Nephron (organoid): ENCODE measurements at regions not wholly inside any gene's neighbourhood (a gene's known extent, or its start where the extent isn't known, plus 50 kb on each side); places are given as distances from the start of the nearest gene placed in this dataset.

Source experiments
- H3K27ac Mint-ChIP-seq, 3 experiments: 2 replicates each; pipeline ENCODE4 v1.8.0; 2020; ENCODE audit warnings: mixed read lengths in 3 of 3, mild to moderate bottlenecking in 2 of 3, moderate library complexity in 1 of 3
- H3K27me3 Mint-ChIP-seq: 2 replicates; pipeline ENCODE4 v1.8.0; 2021; ENCODE audit warnings: low read depth, mild to moderate bottlenecking, moderate library complexity, mixed read lengths
- H3K36me3 Mint-ChIP-seq: 2 replicates; pipeline ENCODE4 v1.8.0; 2020; ENCODE audit warnings: low read depth, mixed read lengths
- H3K4me1 Mint-ChIP-seq: 2 replicates; pipeline ENCODE4 v1.8.0; 2020; ENCODE audit warnings: mixed read lengths
- H3K4me3 Mint-ChIP-seq, 3 experiments: 2 replicates each; pipeline ENCODE4 v1.8.0; 2020; ENCODE audit warnings: mild to moderate bottlenecking in 3 of 3, mixed read lengths in 3 of 3, moderate library complexity in 2 of 3
- H3K9me3 Mint-ChIP-seq: 2 replicates; pipeline ENCODE4 v1.8.0; 2020; ENCODE audit warnings: mixed read lengths
- TF ChIP-seq, protein P1 (sequence below), 3 experiments: fragments of 200-600 bp; sonication (generic); IDR thresholded peaks; one replicate each; pipeline ENCODE4 v1.5.0; 2021; ENCODE audit warnings: antibody characterized with exemption in 3 of 3; ENCODE audit not compliant: unreplicated experiment in 3 of 3

DNA sequence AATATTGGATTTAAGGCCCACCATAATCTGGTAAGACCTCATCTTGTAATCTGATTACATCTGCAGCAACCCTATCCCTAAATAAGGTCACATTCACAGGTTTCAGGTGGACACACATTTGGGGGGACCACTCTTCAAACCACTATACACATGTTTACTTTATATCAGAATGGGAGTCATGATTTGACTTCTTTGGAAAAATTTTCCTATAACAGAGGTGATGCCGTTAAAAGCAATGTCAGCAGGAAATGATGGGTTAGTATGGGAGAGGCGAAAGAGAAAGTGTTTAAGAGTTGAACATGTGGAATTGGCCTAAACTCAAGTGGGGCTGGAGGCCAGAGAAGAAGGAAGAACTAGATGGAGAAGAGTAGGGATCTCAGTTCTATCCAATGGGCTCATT is 281.7 kb upstream of the ERCC4 start:
- Mint-ChIP-seq H3K4me3 (no peak overlapping the region), H3K27me3 (no peaks in the 10 kb centered on the region), H3K4me1 (no peaks in the 10 kb centered on the region), H3K36me3 (no peaks in the 10 kb centered on the region), H3K27ac (no peak overlapping the region), H3K9me3 (no peaks in the 10 kb centered on the region)
- TF ChIP-seq, protein P1, sequence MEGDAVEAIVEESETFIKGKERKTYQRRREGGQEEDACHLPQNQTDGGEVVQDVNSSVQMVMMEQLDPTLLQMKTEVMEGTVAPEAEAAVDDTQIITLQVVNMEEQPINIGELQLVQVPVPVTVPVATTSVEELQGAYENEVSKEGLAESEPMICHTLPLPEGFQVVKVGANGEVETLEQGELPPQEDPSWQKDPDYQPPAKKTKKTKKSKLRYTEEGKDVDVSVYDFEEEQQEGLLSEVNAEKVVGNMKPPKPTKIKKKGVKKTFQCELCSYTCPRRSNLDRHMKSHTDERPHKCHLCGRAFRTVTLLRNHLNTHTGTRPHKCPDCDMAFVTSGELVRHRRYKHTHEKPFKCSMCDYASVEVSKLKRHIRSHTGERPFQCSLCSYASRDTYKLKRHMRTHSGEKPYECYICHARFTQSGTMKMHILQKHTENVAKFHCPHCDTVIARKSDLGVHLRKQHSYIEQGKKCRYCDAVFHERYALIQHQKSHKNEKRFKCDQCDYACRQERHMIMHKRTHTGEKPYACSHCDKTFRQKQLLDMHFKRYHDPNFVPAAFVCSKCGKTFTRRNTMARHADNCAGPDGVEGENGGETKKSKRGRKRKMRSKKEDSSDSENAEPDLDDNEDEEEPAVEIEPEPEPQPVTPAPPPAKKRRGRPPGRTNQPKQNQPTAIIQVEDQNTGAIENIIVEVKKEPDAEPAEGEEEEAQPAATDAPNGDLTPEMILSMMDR (IDR thresholded peaks at IDR 0.05; ENCODE audit: unreplicated experiment in 3 of 3), result no peak

DNA sequence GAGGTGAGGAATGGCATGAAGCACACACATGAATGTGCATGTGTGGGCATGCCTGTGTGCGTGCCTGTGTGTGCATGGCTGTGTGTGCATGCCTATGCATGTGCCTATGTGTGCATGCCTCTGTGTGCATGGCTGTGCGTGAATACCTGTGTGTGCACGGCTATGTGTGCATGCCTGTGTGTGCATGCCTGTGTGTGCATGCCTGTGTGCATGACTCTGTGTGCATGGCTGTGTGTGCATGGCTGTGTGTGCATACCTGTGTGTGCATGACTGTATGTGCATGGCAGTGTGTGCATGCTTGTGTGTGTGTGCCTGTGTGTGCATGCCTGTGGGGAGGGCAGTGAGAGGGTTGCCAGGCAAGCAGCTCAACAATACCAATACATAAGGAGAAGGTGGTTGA is 276.5 kb upstream of the ERCC4 start:
- TF ChIP-seq, protein P1 (IDR thresholded peaks at IDR 0.05; ENCODE audit: unreplicated experiment in 3 of 3), result no peak
- H3K9me3 Mint-ChIP-seq, result no peaks in the 10 kb centered on the region
- H3K4me3 Mint-ChIP-seq, result no peak overlapping the region
- no peaks in the 10 kb centered on the region for H3K4me1 Mint-ChIP-seq
- H3K27ac Mint-ChIP-seq, result no peak overlapping the region
- no peaks in the 10 kb centered on the region for H3K36me3 Mint-ChIP-seq
- peaks cover 4% of the 10 kb centered on the region for H3K27me3 Mint-ChIP-seq

DNA sequence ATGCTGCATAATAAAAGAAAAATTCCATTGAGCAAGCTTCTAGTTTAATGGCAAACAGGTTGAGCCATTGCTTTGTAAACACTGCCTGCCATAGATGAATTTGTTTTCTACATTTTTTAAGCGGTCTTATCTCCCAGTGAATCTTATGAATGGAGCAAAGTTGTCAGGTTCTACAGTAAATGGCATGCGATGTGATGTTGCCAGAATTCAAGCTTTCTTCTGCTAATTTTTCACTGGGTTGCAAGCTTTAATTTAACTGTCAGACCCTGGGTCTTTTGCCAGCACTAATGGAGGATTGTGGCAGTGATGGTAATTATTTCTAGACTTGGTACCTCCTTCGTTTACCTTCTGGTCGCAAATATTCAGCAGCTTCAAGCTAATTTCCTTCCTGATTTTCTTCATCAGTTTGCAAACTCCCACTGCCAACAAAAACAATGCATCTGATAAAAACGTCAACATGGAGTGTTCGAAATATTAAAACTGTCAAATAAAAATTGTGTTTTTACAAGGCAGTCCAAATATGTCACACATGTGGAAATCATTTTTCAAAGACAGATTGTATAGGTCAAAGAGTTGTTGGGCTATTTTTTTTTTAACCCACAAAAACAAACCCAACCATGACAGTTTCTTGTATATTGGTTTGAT is 274.2 kb upstream of the ERCC4 start:
- H3K9me3 Mint-ChIP-seq, result no peaks in the 10 kb centered on the region
- no peaks in the 10 kb centered on the region for H3K36me3 Mint-ChIP-seq
- H3K27me3 Mint-ChIP-seq, result peaks cover 4% of the 10 kb centered on the region
- H3K27ac Mint-ChIP-seq, result no peak overlapping the region
- no peak overlapping the region for H3K4me3 Mint-ChIP-seq
- TF ChIP-seq, protein P1 (IDR thresholded peaks at IDR 0.05; ENCODE audit: unreplicated experiment in 3 of 3), result no peak
- no peaks in the 10 kb centered on the region for H3K4me1 Mint-ChIP-seq

DNA sequence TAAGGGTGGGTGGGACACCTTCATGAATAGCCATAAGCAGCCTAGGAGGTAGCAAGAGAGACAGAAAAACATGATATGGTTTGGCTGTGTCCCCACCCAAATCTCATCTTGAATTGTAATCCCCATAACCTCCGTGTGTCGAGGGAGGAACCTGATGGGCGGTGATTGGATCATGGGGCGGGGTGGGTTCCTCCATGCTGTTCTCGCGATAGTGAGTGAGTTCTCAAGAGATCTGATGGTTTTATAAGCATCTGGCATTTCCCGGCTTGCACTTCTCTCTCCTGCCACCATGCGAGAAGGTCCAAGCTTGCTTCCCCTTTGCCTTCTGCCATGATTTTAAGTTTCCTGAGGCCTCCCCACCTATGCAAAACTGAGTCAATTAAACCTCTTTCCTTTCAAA is 259.1 kb upstream of the ERCC4 start:
- TF ChIP-seq, protein P1 (IDR thresholded peaks at IDR 0.05; ENCODE audit: unreplicated experiment in 3 of 3), result no peak
- Mint-ChIP-seq H3K27ac (no peak overlapping the region), H3K4me3 (no peak overlapping the region), H3K4me1 (no peaks in the 10 kb centered on the region), H3K9me3 (no peaks in the 10 kb centered on the region), H3K27me3 (no peaks in the 10 kb centered on the region), H3K36me3 (no peaks in the 10 kb centered on the region)

DNA sequence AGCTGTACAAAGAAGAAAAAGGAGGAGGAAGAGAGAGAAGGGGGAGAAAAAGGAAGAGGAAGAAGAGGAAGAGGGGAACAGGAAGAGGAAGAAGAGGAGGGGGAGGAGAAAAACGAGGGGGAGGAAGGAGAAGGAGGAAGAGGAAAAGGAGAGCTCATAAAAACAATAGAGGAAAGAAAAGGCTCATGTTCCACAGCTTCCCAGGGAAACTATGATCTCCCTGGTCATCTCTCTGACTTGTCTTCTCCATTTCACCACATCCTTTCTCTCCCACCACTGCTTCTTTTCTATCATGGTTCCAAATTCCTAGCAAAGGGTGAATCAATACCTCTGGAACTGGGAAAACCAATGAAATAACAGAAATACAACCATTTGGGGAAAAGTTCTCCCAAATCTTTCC is 254.1 kb upstream of the ERCC4 start:
- H3K36me3 Mint-ChIP-seq, result no peaks in the 10 kb centered on the region
- no peak overlapping the region for H3K4me3 Mint-ChIP-seq
- no peaks in the 10 kb centered on the region for H3K27me3 Mint-ChIP-seq
- H3K4me1 Mint-ChIP-seq, result no peaks in the 10 kb centered on the region
- H3K27ac Mint-ChIP-seq, result no peak overlapping the region
- H3K9me3 Mint-ChIP-seq, result no peaks in the 10 kb centered on the region
- TF ChIP-seq, protein P1 (IDR thresholded peaks at IDR 0.05; ENCODE audit: unreplicated experiment in 3 of 3), result no peak

DNA sequence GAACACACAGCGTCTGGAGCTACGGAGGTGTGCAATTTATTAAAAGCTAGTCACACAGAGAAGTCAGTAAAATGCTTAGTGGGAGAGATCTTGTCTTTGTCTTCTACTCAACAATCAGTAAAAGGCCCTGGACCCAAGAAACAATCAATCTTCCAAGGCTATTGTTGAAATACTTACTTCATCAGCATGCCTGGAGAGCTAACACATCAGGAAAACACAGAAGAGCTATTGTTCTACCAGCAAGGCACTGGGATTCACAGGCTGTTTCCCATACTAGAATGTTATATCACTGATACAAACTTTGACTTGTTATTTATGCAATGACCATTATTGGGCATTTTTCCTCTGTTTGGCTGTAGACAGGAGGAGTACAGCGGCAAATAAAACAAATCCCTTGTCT is 247.8 kb upstream of the ERCC4 start:
- Mint-ChIP-seq H3K27me3 (no peaks in the 10 kb centered on the region), H3K4me3 (no peak overlapping the region), H3K9me3 (no peaks in the 10 kb centered on the region), H3K27ac (no peak overlapping the region), H3K4me1 (no peaks in the 10 kb centered on the region), H3K36me3 (no peaks in the 10 kb centered on the region)
- TF ChIP-seq, protein P1 (IDR thresholded peaks at IDR 0.05; ENCODE audit: unreplicated experiment in 3 of 3), result no peak
